ENCODE measurements at regions not wholly inside any gene's neighbourhood (a gene's known extent, or its start where the extent isn't known, plus 50 kb on each side); places are given as distances from the start of the nearest gene placed in this dataset.
"Not testable (repeated sequence)": the region's sequence is repeated elsewhere in the genome, so short reads cannot be mapped to it uniquely, and the experiment has no call there.

GRCh38 chr22:34303656-34304055, 383.4 kb upstream of the LARGE1 start:
- no peak for DNase-seq

- DNase-seq = no peak
These were observed 386.1 kb upstream of the LARGE1 start for GRCh38 chr22:34306361-34306760.

DNA sequence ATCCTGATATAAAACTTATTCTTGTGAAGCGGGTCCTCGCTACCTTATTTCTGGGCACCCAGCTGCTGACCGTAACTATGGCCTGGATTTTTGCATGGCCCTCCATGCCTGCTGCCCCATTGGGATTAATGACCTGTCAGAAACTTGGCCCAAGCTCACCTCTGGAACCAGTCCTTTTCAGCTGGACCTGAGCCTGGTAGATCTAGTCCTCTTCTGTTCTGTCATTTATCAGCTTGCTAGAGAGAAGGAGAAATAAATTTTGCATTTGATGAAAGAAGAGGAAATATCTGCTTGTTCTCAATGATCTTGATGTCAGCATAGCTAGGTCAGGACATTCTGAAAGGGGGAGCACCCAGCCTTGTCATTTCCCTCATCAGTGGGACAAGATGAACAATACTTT, 387.8 kb upstream of the LARGE1 start:
- no peak for DNase-seq

DNA sequence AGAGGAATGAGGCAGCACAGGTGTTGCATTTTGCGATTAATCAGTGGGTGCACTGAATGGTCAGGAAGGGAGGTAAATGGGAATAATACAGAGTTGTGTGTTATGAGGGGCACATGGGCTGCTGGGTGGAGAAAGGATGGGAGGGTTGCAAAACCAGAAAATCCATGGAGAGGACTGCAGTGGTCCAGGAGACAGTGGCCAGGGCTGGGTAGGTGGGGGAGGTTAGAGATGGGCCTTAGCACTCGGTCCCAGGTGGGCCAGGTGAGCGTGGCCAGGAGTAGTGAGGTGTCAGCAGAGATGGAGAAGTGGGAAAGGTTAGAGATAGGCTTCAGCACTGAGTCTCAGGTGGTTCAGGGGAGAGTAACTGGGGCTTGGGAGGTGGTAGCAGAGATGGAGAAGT, 399.1 kb upstream of the LARGE1 start:
- no peak for DNase-seq

DNA sequence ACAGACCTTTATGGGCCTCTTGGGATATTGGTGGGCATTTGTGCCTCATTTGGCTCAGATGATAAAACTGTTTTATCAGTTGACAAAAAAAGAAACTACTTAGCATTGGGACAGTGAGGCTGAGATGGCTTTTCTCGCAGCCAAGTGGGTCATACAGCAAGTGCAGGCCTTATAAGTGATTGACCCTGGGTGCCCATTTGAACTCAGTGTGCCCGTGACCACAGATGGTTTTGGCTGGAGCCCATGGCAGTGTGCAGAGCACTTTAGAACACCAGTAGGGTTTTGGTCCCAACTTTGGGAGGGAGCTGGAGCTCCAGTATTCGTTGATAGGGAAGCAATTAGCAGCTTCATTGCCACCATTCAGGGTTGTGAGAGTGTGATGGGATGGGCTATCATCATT, 404.5 kb upstream of the LARGE1 start:
- no peak for DNase-seq

DNA sequence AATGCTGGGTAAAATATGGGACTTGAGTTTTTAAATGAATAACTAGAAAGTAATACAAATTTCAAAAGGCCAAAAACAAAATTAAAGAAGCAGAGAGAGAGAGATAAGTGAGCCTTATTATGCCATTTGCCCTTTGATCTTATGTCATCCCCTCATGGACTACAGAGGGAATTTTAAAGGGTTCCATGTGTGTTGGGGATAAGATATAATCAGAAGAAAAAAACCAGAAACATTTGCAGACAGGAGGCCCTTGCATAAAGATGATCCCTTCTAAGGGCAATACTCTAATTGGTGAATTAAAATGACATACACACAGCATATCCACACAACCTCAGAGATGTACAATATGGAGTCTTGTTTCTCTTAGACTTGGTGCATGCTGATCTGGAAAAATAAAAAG, 406.6 kb upstream of the LARGE1 start:
- DNase-seq = no peak

GRCh38 chr22:34330432-34330831, 410.2 kb upstream of the LARGE1 start:
- DNase-seq = no peak

GRCh38 chr22:34333285-34333684, 413.0 kb upstream of the LARGE1 start:
- no peak for DNase-seq

GRCh38 chr22:34334893-34335292, 414.6 kb upstream of the LARGE1 start:
- DNase-seq = no peak

DNA sequence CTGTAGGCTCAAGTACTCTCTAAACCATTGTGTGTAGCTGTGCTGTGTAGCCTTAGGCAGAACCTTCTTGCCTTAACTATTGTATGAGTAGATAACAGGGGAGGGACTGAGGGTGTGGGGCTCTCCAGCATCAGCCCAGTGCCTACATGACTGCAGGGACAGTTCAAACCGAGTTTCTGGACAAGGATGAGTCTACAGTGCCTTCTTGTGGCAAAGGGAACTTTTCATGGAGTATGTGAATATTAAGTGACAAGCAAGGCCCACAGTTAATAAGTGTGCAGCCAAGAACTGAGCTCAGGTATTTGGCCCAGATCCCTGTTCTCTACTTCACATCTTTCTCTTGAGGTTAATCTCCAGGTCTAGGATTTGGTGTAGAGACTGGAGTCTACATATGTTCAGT, 424.4 kb upstream of the LARGE1 start:
- no peak for DNase-seq

DNA sequence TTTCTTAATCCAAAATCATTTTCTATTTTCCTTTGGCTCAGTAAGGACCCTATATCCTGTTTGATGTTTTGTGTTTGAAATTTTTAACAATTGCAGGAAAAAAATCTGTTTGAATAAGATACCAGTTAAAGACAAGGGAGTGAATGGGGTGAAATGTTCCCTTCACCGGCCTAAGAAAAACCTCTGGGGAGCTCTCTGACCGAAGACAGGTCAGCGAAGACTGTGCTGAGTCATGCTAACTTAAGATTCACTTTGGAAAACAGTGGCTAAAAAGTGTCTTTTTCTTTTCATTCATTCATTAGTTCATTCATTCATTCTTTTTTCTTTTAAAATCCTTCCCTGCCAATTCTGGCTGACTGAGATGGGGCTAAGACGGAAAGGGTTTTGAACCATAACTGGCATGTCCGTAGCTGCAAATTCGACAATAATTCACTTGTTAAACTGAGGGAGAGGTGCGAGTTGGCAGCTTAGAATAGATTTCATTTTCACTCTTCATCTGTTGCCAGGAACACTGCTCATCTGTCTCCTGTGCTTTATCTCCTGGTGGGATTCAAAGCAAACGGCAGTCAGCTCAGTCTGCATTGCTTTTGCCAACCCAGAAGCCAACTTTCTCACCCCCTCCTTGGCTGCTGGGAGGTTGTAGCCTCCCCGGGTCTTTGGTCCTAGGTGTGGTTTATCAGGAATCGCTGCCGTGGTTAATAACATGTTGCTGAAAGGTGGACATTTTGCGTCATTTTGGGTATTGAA, 434.0 kb upstream of the LARGE1 start:
- DNase-seq = no peak

DNA sequence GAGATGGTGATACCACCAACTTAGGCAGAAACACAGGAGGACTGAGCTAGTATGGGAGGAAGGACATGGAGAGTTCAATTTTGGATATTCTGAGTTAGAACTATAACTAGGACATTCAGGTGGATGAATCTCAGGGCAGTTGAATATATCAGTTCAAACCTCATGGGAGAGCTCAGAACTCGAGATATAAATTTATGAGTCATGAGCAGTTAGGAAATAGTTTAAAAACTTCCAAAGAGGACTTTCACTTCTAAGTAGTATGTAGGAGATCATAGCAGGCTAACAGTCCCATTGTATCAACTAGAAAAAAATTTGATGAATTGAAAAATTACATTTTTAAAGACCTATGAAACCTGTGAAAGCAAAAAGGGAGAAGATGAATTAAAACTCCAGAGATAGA, 436.2 kb upstream of the LARGE1 start:
- no peak for DNase-seq

DNA sequence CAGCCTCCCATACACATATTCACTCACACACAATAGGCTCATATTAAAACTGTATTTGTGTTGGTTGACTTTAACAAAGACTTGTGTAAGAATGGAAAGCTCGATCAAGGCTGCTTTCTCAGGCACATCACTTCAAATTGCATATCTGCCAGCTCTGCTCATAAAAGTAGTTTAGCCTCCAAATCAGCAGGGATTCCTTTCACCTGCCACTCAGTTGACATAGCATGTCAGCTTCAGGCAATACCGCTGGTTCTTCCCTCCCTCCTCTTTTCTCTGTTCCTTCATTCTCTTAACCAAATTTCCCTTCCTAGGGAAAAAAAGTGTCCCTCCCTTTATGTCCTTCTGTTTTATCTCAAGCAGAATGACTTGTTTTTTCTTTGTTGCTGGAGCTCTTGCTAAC, 450.4 kb upstream of the LARGE1 start:
- DNase-seq = no peak

DNA sequence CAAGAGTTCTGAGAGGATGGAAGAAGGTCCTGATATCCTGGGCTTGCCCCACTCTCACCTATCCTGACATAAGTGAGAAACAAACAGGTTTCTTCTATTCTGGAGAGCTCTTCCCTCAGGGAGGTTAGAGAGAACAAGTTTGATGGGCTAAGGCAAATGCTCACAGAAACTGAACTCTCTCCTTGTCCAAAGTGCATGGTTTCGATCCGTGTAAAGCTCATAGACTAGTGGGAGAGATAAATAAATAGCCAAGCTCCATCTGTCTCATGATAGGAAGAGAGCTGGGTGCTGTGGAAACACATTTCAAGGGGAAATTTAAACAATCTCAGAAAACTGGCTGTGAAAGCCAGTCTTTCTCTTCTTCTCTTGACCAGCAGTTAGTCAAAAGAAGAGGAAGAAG, 459.5 kb upstream of the LARGE1 start:
- DNase-seq = no peak

DNA sequence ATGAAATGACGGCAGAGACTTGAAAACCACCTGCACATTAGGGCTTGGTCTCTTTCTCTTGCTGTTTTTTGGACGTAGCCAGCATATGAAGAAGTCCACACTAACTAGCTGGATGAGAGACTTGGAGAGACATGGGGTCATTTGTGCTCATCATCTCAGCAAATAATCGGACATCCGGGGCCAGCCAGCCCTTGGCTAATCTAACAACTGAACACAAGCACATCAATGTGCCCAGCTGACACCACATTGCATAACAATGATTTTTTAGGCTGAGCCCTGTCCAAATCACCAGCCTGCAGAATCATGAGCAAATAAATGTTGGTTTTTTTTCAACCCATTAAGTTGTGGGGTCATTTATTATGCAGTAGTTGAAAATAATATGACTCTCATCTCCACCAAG, 460.3 kb upstream of the LARGE1 start:
- no peak for DNase-seq

- no peak for DNase-seq
These were observed 470.1 kb upstream of the LARGE1 start for GRCh38 chr22:34390400-34390799.

GRCh38 chr22:34395370-34395769, 475.1 kb upstream of the LARGE1 start:
- DNase-seq = no peak

DNA sequence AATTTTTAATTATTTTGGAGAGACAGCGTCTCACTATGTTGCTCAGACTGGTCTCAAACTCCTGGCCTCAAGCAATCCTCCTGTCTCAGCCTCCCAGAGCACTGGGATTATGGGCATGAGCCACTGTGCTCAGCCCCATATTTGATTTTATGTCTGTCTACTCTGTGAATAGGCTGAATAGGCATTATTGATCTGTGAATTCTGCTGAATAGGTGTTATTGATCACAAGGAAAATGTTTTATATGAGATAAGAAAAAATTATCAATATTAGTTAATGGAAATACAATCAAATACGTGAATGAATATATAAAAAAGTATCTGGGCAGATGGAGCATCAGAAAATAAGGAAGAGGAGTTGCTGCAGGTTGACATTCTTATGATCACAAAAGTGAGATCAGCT, 483.4 kb upstream of the LARGE1 start:
- no peak for DNase-seq

- no peak for DNase-seq
These were observed 489.8 kb upstream of the LARGE1 start for GRCh38 chr22:34410111-34410510.

DNA sequence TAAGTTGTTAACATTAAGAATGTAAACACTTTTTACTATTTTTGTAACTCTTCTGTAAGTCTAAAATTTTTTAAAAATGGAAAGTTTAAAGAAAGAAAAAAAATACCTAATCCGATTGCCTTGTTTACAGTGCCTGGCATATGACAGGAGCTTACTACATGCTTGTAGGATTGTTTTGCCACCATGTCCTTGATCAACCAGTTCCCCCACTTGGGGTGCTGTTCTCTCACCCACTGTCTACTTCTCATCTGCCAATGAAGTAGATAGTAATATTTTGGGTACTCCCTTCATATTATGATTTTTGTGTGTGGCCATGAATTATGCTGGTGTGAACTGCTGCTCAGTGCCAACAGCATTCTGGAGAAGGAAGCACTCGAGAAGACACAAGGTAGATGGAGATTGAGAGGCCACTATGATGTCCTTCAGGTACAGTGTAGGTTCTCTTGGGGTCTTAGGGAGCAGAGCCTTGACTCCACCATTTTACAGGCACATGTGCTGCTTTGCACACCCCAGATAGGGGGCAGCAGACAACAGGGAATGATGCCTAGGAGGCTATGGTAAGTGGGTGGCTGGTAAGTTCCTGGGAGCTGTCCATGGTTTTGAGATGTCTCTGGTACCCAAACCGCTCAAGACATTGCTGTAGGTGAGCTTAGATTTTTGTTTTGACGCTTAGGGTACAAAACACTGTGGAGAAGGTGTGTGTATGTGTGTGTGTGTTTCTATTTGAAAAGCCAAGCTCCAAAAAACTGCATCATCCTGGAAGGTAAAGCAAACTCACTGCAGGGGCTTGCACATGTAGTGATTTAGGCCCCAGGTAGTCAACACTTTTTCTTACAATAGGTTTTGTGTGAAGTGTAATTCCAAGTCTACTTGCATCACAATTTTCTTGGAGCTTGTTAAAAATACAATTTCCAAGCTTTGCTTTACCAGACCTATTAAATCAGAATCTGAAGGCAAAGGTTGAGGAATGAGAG, 494.5 kb upstream of the LARGE1 start:
- peak in 6 of 56 donors; percentile 0 to 10 (median 2) for DNase-seq

GRCh38 chr22:34416022-34416860, 496.0 kb upstream of the LARGE1 start:
- DNase-seq = no peak

DNA sequence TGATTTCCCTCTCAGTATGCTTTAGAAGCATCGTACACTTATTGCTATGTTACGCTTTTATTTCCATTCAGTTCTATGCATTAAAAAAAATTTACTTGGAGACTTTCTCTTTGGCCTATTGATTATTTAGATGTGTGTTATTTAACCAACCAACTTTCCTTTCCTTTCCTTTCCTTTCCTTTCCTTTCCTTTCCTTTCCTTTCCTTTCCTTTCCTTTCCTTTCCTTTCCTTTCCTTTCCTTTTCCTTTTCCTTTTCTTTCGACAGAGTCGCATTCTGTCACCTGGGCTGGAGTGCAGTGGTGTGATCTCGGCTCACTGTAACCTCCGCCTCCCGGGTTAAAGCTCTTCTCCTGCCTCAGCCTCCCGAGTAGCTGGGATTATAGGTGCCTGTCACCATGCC, 502.7 kb upstream of the LARGE1 start:
- not testable (repeated sequence) for DNase-seq

All from nucleus accumbens (tissue), 56 donors.